NOMO-1 (cell line): ENCODE measurements at regions not wholly inside any gene's neighbourhood (a gene's known extent, or its start where the extent isn't known, plus 50 kb on each side); places are given as distances from the start of the nearest gene placed in this dataset.

Experiments
- DNase-seq, 2 experiments: peaks; one replicate each; lab custom pipeline; 2025; ENCODE audit not compliant: unreplicated experiment in 2 of 2; lab: John Stamatoyannopoulos, UW

DNA sequence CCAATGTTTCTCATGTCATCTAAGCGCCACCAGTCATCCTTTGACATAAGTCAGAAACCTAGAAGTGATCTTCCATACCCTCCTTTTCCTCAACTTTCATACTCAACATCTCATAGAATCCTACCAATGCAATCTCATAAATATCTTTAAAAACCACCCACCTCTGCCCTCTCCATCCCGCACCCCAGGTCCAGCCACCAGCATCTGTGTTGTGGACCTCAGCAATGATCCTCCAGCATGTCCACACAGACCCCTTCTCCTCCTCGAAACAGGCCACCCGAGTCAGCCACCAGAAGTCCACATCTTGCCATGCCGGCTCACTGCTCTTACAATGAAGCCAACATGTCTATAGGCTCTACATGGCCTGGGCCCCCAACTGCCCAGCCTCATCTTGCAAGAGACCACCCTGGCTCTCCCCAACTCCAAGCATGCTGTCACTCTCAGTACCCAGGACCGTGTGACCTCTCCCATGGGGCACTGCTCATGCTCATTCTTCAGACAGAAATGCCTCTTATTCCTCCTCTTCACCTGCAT lies 636.7 kb upstream of the ID2 start:
- DNase-seq, result no peak

DNA sequence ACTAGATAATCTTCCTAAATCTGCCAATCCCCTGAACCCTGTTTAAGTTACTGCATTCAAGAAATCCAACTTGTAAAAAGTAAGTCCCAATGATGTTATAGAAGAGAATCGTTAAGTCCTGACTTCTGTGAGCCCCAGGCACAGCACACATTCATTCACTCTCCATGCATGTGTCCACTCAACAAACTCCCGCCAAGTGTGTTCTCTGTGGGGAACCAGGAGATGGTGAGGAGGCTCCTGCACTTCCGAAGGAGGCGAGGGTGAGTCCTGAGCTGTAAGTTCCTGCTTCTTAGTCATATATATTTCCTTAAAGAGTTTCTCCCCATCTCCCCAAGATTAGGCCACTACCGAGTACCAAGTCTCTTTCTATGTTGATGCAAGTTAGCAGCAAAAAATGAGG lies 635.0 kb upstream of the ID2 start:
- DNase-seq, result no peak

GRCh38 chr2:8049176-8049575 lies 632.7 kb upstream of the ID2 start:
- DNase-seq, result no peak

GRCh38 chr2:8049851-8050571 lies 631.8 kb upstream of the ID2 start:
- no peak for DNase-seq

DNA sequence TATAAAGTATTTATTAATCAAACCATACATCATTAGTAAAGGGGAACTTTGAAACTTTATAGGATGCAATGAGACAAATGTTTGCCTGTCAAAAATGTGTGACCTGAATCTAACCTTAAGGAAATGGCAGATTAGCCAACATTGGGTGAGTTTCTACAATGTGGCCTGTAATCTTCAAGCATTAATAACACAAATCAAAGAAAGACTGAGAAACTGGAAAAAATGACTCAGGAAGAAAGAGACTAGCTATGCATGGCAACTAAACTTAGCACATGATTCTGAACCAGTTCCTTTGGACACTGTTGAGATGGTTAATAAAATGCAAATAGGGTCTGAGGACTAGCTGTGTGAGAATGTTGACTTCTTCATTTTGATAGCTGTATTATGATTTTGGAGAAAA lies 628.6 kb upstream of the ID2 start:
- no peak for DNase-seq

DNA sequence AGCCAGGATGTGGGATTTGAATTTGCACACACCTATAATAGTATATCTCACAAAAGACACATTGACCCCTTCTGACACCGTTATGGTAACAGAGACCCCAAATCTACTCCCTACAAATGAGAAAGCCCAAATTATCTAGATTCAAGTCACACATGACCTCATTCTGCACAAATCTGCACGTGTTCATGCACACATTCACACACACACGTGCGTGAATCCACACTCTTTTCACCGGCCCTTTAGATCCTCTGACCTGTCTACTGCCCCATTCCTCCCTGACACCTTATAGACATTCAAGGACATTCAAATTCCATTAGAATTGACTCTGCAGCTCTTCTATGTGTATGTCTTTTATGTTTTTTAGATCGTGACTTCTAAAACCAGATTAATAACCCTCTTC lies 627.8 kb upstream of the ID2 start:
- DNase-seq, result no peak

DNA sequence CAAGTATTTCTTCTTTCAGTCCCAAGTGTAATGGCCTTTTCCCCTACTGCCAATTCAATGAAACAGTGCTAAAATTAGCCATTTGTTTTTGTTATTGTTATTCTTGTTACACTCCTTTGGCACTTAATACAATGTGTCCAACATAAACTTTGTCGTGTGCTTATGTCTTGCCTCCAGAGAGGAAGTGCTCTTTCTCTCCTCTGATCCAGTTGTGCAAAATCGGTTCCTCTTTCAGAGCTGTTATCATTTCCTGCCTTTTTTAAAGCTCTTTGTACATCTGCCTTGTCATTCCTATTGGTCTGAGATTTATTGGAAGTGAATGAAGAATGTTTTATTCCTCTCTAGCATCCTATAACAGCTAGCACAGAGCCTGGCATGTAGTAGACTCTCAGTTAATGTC lies 623.2 kb upstream of the ID2 start:
- DNase-seq, result peak; percentile 86 to 95

DNA sequence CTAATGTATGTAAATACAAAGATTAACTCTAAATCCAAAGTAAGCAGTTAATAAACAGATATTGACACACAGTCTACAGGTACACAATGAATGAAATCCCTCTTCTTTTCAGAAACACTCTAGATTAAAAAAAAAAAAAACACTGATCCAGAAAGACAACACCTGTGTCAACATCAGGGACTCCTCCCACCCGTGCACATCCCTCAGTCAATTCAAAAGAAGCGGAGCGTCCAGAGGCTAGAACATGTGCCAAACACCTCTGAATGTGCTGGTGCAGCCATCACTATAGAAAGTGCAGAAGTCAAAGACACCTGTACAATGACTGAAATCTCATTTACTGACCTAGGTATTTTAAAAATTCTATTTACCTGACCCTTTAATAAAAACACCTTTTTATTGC lies 622.6 kb upstream of the ID2 start:
- no peak for DNase-seq

- no peak for DNase-seq
These were observed 622.1 kb upstream of the ID2 start for GRCh38 chr2:8059794-8060193.

DNA sequence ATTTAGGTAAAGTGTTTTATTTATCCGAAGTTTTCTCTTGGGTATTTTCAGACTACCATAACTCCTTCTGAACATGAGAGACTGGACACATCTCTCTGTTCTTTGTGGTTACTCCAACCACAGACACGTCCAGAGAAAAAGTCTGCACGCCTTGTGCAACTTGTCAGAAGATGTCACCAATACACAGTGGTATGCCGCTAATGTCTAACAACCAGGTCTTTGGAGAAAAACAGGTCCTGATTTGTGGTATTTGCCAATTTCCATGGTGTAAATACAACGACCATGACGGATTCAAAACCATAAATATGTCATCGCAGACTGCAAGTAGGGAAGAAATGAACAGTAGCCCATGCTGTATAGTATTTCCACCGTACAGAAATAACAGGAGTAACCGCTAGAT lies 620.6 kb upstream of the ID2 start:
- peak; percentile 68 to 95 for DNase-seq

DNA sequence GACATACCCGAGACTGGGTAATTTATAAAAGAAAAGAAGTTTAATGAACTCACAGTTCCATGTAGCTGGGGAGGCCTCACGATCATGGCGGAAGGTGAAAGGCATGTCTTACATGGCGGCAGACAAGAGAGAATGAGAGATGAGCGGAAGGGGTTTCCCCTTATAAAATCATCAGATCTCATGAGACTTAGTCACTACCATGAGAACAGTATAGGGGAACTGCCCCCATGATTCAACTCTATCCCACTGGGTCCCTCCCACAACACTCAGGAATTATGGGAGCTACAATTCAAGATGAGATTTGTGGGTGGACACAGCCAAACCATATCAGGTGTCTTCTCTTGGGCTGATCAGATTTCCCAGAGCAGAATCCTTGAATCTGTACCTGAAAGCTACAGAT lies 617.3 kb upstream of the ID2 start:
- DNase-seq, result no peak

DNA sequence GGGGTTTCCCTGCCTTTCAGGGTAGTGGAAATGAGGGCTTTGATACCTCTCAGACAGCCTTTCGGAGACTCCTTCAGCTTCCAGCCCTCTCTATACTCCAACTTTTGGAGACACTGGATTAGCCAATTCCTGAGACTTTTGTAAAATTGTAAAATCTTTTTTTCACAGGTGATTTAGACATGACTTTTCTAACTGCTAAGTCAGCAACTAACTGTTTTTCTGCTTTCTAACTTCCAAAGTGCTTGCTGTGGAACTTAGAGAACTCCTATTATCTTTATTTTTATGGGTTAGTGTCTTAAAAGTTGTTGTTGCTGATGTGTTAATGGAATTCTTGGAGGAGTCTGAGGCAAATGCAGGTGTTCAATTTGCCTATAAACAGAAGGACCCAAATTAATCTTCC lies 616.7 kb upstream of the ID2 start:
- DNase-seq, result no peak

DNA sequence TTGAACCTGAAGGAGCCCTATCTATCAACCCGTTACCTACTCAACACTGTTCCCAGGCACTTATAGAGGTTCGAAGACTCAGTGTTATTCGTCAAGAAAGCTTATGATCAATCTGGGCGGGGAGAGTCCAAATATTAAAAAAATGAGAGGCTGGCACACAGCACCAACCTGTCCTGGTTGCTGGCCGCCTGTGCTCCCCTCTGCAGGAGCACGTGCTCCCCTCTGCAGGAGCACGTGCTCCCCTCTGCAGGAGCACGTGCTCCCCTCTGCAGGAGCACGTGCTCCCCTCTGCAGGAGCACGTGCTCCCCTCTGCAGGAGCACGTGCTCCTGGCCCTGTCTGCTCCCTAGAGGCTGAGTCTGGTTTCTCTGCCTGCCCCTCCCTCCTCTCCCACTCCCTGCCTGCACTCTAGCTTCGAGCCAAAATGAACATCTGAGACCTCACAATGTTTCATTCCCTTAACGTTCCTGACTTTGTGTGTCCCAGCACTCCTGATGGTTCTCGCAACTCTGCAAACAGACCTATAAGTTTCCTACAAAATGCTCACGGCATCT lies 614.0 kb upstream of the ID2 start:
- DNase-seq, result no peak

- DNase-seq, result no peak
These were observed 608.9 kb upstream of the ID2 start for GRCh38 chr2:8072907-8073306.

GRCh38 chr2:8073916-8074315 lies 607.9 kb upstream of the ID2 start:
- DNase-seq, result no peak

DNA sequence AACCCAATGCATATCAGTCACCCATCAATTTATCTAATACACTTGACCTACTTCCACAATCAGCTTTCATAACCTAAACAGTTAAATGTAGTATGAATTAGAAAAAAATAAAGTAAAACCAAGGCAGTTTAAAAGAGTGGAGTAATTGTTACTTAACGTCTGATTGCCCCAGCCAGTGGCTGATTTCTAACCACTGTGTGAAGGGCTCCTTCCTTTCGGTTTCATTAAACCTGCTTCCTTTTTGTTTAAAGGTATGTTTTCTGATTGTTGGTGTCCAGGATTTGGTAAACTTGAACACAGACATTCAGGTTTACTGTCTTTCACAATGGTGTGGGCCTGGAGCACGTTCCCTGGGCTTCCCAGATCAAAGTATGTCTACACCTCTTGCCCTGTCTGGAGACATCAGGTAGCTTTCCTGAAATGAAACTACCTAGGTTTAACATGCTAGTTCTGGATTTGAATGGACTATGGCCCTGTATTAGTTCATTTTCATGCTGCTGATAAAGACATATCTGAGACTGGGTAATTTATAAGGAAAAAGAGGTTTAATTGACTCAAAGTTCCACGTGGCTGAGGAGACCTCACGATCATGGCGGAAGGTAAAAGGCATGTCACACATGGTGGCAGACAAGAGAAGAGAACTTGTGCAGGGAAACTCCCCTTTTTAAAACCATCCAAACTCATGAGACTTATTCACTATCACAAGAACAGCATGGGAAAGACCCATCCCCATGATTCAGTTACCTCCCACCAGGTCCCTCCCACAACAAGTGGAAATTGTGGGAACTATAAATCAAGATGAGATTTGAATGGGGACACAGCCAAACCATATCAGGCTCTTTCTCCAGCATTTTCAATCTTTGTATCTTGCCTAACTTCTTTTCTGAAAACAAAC lies 605.2 kb upstream of the ID2 start:
- DNase-seq, result peak; percentile 55 to 71

- no peak for DNase-seq
These were observed 603.2 kb upstream of the ID2 start for GRCh38 chr2:8078705-8079104.

DNA sequence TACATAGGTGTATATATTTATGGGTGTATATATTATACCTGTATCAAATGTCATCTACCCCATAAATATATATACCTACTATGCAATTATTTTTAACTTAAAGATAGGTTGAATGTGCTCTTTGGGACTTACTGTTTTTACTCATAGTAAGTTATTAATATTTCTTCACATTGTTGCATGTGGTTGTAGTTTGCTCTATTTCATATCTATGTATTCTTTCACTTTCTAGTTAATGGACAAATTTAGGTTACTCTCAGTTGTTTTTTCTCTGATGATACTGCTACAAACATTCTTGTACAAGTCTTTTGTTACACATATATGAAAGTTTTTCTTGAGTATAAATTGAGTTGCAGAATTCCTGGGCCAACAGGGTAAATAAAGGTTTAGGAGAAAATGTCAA lies 601.8 kb upstream of the ID2 start:
- DNase-seq, result no peak

GRCh38 chr2:8081130-8081529 lies 600.7 kb upstream of the ID2 start:
- DNase-seq, result no peak

DNA sequence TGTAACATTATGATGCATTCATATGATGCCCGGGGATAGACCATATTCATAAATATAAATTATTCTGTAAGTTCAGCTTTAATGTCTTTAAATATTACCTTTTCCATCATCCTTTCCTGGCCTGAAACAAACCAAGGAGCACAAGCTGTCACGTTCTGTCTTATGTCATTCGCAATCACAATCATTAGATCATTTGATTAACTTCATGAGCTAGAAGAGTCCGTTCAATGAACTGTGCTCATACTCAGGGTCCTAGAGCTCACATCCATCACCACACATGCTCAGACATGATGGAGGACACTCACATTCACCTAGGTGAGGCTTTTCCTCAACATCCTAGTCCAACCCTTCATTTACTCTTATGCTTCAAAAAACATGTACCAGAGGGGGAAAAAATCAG lies 599.0 kb upstream of the ID2 start:
- no peak for DNase-seq

DNA sequence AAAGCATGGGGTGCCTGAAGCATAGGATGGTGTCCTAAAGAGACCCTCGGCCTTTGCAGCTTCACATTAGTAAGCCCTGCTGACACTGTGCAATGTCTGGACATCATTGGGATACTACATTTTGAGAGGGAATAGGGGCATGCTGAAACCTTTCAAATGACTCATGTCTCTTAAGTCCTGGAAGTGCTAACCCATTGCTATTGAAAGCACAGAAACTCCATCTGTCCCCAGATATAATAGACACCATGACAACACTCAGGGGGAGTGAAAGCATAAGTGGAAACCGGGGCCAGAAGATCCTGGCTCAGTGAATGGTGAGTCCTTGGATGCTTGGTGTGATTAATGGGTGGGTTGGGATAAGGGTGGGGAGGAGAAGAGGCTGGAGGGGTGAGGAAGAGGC lies 595.5 kb upstream of the ID2 start:
- DNase-seq, result no peak
